Activated T-helper 2 cell treated with anti-CD3 and anti-CD28 coated beads, Interferon-gamma antibody, Interleukin-2, Interleukin-4, amounts not matched to agents 10 μg/mL and 5 μg/mL and 100 μg/mL, durations not matched to agents 14 hours and 24 hours and 36 hours (primary cell): ENCODE measurements at regions not wholly inside any gene's neighbourhood (a gene's known extent, or its start where the extent isn't known, plus 50 kb on each side); places are given as distances from the start of the nearest gene placed in this dataset.

Experiments
- DNase-seq: peaks from one replicate; pipeline ENCODE4 v3.0.0; 2021; ENCODE audit warnings: low spot score
- H3K27ac Mint-ChIP-seq: one replicate; pipeline ENCODE4 v1.8.0; 2021; ENCODE audit warnings: mixed read lengths
- H3K27me3 Mint-ChIP-seq: one replicate; pipeline ENCODE4 v1.8.0; 2021; ENCODE audit warnings: low read depth, mixed read lengths
- H3K36me3 Mint-ChIP-seq: one replicate; pipeline ENCODE4 v1.8.0; 2021; ENCODE audit warnings: low read depth, mixed read lengths
- H3K4me1 Mint-ChIP-seq: one replicate; pipeline ENCODE4 v1.8.0; 2021; ENCODE audit warnings: low read depth, mixed read lengths
- H3K4me3 Mint-ChIP-seq: one replicate; pipeline ENCODE4 v1.8.0; 2021; ENCODE audit warnings: low read depth, mild to moderate bottlenecking, moderate library complexity, mixed read lengths
- H3K9me3 Mint-ChIP-seq: one replicate; pipeline ENCODE4 v1.8.0; 2021; ENCODE audit warnings: mixed read lengths
- intact Hi-C: fragments of 100-400 bp; cut with micrococcal nuclease; formaldehyde crosslinking; loops from one replicate; pipeline ENCODE4 v1.15.1; 2023

DNA sequence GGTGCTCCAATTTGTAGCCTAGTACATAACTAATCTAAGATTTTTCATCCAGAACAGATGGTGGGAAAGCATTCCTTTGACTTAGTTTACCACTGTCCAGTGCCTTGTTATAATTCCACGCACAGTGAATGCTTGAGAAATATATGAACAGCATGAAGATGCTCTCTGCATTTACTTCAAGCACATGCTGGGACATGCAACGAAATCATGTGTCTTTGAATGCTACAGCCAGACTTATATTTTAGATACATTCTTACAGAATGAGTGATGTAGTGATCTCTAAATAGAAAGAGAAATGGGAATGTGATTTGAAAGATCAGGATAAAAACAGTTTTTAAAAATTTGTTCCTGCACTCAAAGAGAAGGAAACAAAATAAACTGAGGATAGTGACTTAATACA lies 398.3 kb downstream of the FBXO15 start:
- Mint-ChIP-seq H3K27ac (no peak overlapping the region), H3K27me3 (no peaks in the 10 kb centered on the region), H3K4me1 (no peaks in the 10 kb centered on the region), H3K36me3 (no peaks in the 10 kb centered on the region), H3K9me3 (no peaks in the 10 kb centered on the region), H3K4me3 (no peak overlapping the region)
- DNase-seq, result no peak
- intact Hi-C loops, result no loop called here

DNA sequence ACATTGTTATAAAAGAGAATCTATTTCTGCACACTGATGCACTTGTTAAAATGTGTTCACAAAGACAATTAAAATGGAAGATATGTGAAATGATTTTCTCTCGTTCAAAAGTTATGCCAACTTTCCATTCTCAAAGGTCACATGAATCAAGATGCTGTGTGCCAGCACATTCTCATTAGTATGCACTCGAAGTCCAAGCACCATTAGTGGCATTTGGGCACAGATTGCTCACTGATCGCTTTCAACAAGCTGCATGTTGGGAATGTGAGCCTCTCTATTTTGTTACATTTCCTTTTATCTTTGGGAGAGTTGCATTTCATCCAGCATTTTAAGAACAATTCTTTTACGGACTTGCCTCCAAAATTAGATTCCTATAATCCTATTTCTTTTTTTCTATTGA lies 398.9 kb downstream of the FBXO15 start:
- H3K36me3 Mint-ChIP-seq, result no peaks in the 10 kb centered on the region
- DNase-seq, result no peak
- no peaks in the 10 kb centered on the region for H3K9me3 Mint-ChIP-seq
- no peak overlapping the region for H3K4me3 Mint-ChIP-seq
- H3K27ac Mint-ChIP-seq, result no peak overlapping the region
- intact Hi-C loops, result no loop called here
- no peaks in the 10 kb centered on the region for H3K4me1 Mint-ChIP-seq
- no peaks in the 10 kb centered on the region for H3K27me3 Mint-ChIP-seq

DNA sequence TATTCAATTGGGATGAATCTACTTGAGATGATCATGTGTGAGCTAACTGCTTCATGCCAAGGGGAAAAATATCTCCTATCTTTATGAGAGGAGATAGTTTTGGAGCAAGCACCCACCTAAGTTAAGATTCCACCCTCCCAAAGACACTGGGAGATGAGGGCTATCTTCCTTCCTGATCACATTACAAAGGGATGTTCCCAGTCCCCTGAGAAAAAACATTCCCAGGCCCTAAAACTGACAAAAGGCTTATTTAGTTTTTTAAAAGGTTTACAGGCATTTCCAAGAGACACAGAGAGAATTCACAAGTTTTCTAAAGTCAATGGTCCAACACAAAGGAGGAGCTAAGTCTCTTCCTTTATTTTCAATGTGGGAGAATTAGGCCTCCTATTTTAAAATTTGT lies 401.5 kb downstream of the FBXO15 start:
- H3K4me1 Mint-ChIP-seq, result no peaks in the 10 kb centered on the region
- H3K27ac Mint-ChIP-seq, result no peak overlapping the region
- intact Hi-C loops, result no loop called here

DNA sequence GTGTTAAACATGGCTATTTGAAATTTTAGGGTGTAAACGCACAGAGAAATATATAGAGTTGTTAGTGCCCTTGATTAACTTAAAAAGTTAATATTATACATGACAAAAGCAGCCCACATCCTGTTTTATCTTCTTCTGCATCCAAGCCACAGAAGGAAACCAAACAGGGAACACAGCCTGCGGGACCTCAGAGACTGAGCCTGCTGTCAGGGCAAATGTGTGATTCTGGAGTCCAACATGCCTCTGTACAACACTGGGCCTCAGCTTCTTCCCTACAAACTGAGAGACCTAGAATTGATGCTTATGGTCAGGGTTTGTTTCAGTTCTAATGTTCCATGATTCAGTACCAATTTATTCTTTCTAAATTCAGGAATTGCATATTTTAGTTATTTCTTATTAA lies 404.7 kb downstream of the FBXO15 start:
- Mint-ChIP-seq H3K36me3 (no peaks in the 10 kb centered on the region), H3K27ac (no peak overlapping the region), H3K27me3 (no peaks in the 10 kb centered on the region), H3K4me3 (no peak overlapping the region), H3K9me3 (no peaks in the 10 kb centered on the region), H3K4me1 (no peaks in the 10 kb centered on the region)
- intact Hi-C loops, result no loop called here
- no peak for DNase-seq

More for the DNA sequence above, 401.5 kb downstream of the FBXO15 start:
- Mint-ChIP-seq H3K36me3 (no peaks in the 10 kb centered on the region), H3K4me3 (no peak overlapping the region), H3K27me3 (no peaks in the 10 kb centered on the region), H3K9me3 (no peaks in the 10 kb centered on the region)
- no peak for DNase-seq

DNA sequence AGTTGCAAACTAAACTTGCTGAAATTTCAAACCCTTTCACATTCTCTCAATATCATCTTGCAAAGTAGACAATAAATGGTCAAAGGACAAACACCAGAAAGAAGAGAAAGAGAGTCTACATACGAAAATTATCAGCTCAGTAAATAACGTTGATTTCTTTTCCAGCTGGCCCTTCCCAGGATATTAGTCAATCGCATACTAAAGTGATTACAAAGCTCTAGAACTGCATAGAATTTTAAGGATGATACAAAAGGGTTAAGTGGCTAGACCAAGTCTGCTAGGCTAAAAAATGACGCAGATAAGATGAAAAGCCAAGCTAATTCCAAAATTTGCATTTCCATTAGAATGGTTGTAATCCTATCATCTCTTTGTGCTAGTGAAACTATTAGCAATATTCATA lies 405.7 kb downstream of the FBXO15 start:
- intact Hi-C loops, result no loop called here
- no peak overlapping the region for H3K27ac Mint-ChIP-seq
- no peaks in the 10 kb centered on the region for H3K27me3 Mint-ChIP-seq
- H3K4me3 Mint-ChIP-seq, result no peak overlapping the region
- DNase-seq, result no peak
- H3K4me1 Mint-ChIP-seq, result no peaks in the 10 kb centered on the region
- H3K36me3 Mint-ChIP-seq, result no peaks in the 10 kb centered on the region
- H3K9me3 Mint-ChIP-seq, result no peaks in the 10 kb centered on the region

DNA sequence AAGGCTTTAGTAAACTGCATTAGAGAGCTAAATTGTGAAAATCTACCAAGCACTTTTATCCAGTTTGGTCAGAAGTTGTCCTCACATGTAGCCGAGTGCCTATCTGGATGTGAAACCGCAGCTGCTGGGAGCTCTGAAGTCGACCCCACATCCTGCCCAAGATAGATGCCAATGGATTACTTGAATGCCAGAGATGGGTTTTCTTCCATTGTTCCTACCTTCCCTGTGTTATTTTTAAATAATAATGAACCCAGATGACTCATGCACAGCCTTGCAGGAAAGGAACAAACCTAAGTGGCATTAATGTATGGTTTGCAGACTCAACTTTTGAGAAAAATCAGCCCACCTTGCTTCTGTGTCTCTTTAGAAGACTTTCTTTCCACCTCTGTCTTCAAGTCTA lies 408.5 kb downstream of the FBXO15 start:
- H3K4me1 Mint-ChIP-seq, result no peaks in the 10 kb centered on the region
- intact Hi-C loops, result no loop called here
- H3K27me3 Mint-ChIP-seq, result no peaks in the 10 kb centered on the region
- no peaks in the 10 kb centered on the region for H3K36me3 Mint-ChIP-seq
- no peak for DNase-seq
- H3K27ac Mint-ChIP-seq, result no peak overlapping the region
- no peak overlapping the region for H3K4me3 Mint-ChIP-seq
- no peaks in the 10 kb centered on the region for H3K9me3 Mint-ChIP-seq

DNA sequence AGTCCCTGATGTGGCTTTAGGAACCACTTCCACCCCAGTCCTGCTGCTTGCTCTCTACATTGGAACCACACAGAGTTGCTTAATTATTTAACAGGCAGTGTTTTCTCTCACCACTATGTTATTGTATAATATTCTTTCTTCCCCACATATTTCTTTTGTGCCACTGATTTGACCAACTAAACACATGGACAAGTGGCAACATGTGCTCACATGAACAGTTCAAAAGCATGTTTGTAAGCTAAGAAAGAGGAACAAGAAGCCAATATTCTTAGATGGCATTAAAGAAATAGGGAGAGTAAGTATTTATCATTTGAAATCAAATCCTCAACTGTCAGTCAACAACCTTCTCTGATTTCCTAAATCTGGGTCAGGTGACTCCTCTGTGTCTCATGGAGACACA lies 409.6 kb downstream of the FBXO15 start:
- DNase-seq, result no peak
- no peaks in the 10 kb centered on the region for H3K36me3 Mint-ChIP-seq
- no peak overlapping the region for H3K4me3 Mint-ChIP-seq
- no peaks in the 10 kb centered on the region for H3K27me3 Mint-ChIP-seq
- no peaks in the 10 kb centered on the region for H3K9me3 Mint-ChIP-seq
- no peak overlapping the region for H3K27ac Mint-ChIP-seq
- intact Hi-C loops, result no loop called here
- no peaks in the 10 kb centered on the region for H3K4me1 Mint-ChIP-seq

DNA sequence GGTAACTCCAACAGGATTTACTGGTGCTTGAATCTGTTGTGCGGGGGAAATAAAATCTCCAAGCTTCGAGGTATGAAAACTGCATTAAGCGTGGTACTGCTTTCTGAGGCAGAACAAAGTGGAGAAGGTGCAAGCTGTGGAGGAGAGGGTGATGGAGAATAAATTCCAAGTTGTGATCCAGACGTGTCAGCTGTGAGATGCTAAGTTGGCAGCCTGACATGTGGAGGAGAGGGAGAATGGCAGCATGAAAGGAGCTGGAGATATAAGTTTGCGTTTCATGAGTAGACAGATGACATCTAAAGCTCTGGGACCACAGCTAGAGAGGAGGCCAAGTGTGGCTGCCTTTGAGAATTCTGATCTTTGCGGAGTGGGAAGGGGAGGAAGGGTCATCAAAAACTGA lies 411.8 kb downstream of the FBXO15 start:
- Mint-ChIP-seq H3K4me3 (no peak overlapping the region), H3K27me3 (no peaks in the 10 kb centered on the region), H3K36me3 (no peaks in the 10 kb centered on the region), H3K27ac (no peak overlapping the region), H3K9me3 (peaks cover 3% of the 10 kb centered on the region), H3K4me1 (no peaks in the 10 kb centered on the region)
- intact Hi-C loops, result no loop called here
- DNase-seq, result no peak

DNA sequence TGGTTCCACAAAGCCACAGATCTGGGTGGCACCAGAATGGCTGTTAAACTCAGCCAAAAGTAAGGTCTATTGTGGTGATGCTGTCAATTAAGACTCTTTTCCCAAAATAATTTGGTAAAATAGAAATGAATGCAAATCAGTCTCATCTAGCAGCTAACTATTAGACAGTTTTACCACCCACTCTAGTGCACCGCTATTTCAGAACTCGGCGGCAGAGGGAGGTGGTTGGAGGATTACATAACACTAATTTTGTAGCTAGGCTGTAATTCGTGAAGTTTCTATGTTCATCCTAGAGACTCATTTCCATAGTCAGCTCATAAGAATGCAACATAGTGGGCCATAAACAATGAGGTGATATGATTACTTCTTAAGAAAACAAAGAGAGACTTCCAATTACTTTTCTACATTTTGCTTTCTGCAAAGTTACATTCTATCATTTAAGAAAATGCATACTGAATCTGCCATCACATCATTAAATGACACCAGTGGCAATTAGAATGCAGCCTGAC lies 413.8 kb downstream of the FBXO15 start:
- DNase-seq, result no peak
- no peaks in the 10 kb centered on the region for H3K36me3 Mint-ChIP-seq
- H3K4me3 Mint-ChIP-seq, result no peak overlapping the region
- no peaks in the 10 kb centered on the region for H3K27me3 Mint-ChIP-seq
- no peak overlapping the region for H3K27ac Mint-ChIP-seq
- intact Hi-C loops, result no loop called here
- H3K9me3 Mint-ChIP-seq, result peaks cover 4% of the 10 kb centered on the region
- H3K4me1 Mint-ChIP-seq, result no peaks in the 10 kb centered on the region

DNA sequence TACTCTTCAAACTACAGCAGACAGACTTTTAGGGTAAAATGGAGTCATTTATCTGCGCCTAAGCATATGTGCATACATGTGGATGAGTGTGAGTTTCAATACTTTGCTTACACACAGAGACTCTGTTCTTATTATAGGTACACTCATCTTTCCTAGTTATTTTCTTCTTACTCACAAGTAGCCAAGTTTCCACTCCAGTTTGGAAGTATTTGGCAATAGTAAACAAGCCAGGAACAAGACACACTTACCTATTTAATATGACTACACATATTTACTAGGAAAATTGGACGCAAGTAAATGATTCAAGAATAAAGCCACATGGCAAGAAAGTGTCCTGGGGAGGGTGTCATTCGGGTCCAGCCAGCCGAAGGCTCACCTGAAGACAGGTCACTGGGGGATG lies 414.3 kb downstream of the FBXO15 start:
- Mint-ChIP-seq H3K9me3 (peaks cover 4% of the 10 kb centered on the region), H3K27ac (no peak overlapping the region), H3K4me1 (no peaks in the 10 kb centered on the region), H3K27me3 (no peaks in the 10 kb centered on the region), H3K36me3 (no peaks in the 10 kb centered on the region), H3K4me3 (no peak overlapping the region)
- no peak for DNase-seq
- intact Hi-C loops, result no loop called here

DNA sequence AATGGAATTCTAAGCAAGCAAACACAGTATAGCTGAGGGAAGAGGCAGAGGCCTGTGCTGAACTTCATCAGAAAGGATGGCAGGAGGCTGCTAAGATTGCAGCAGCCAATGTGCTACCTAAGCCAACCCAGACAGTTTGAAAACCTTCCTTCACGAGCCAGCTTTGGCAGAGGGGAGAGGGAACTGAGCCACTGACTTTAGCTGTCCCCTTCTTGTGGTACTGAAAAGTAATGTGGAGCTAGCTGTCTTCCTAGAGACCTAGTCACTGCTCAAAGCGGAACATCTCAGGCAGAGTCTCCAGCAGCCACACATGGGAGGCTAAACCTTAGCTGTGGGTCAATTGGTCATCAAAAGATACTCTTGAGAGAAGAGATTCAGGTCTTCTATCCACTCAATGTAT lies 419.0 kb downstream of the FBXO15 start:
- Mint-ChIP-seq H3K36me3 (no peaks in the 10 kb centered on the region), H3K27me3 (no peaks in the 10 kb centered on the region), H3K9me3 (peaks cover 4% of the 10 kb centered on the region), H3K4me1 (no peaks in the 10 kb centered on the region), H3K4me3 (no peak overlapping the region), H3K27ac (no peak overlapping the region)
- DNase-seq, result no peak
- intact Hi-C loops, result no loop called here

DNA sequence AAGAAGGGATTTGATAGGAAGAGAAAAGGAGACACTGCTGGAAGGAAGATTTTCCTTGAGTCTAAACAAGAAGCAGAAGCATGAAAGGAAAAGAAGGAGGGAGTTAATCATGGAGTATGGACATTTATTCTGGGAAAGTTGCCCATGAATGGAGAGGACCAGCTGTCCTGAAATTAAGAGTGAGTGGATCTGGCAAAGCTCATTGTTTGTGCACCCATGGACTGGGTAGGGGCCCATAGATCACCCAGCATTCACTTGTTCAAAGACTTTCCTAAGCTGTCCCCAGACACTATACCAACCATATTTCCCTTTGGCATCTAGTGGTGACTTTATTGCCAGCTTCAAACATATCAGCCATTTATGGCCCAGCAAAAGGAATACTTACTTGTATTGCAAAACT lies 422.7 kb downstream of the FBXO15 start:
- no peaks in the 10 kb centered on the region for H3K27me3 Mint-ChIP-seq
- no peaks in the 10 kb centered on the region for H3K36me3 Mint-ChIP-seq
- intact Hi-C loops, result no loop called here
- no peak overlapping the region for H3K27ac Mint-ChIP-seq
- no peaks in the 10 kb centered on the region for H3K4me1 Mint-ChIP-seq
- no peak for DNase-seq
- no peaks in the 10 kb centered on the region for H3K9me3 Mint-ChIP-seq
- H3K4me3 Mint-ChIP-seq, result no peak overlapping the region

DNA sequence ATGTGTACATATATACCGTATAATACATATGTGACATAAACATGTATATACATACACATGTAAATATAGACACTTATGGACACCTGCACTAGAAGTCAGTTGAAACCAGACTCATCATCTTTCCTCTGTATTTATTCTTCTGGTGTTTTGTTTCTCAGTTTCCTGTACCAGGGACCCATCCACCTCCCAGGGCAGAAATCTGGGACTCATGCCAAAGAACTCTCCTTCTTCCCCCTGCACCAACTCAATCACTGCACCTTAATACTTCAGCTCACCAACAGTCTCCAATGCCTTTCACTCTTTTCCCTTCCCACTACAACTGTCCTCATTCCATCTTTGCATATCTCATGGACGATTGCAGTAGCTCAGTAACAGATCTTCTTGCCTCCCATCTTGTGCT lies 428.0 kb downstream of the FBXO15 start:
- DNase-seq, result no peak

DNA sequence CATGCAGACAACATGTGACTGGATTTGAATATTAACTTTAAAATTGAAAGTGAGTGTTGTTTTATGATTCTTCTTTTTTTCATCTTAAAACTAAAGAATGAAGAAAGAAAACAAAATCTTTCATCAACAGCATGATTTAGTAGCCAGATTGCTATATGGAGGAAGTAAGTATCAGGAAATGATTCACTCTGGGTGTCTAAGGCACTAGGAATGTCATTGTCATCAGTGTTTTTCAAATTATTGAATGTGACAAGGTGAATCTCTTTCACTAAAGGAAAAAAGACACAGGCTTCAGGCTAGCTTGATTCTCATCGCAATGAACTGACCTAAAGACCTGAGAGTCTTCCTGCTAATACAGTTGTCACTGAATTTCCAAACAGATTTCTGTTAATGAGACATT lies 430.1 kb downstream of the FBXO15 start:
- H3K27me3 Mint-ChIP-seq, result no peaks in the 10 kb centered on the region
- H3K9me3 Mint-ChIP-seq, result no peaks in the 10 kb centered on the region
- H3K36me3 Mint-ChIP-seq, result no peaks in the 10 kb centered on the region
- no peak overlapping the region for H3K4me3 Mint-ChIP-seq
- no peaks in the 10 kb centered on the region for H3K4me1 Mint-ChIP-seq
- intact Hi-C loops, result no loop called here
- H3K27ac Mint-ChIP-seq, result no peak overlapping the region
- no peak for DNase-seq

More for the DNA sequence above, 428.0 kb downstream of the FBXO15 start:
- no peaks in the 10 kb centered on the region for H3K9me3 Mint-ChIP-seq
- H3K4me1 Mint-ChIP-seq, result no peaks in the 10 kb centered on the region
- H3K4me3 Mint-ChIP-seq, result no peak overlapping the region
- no peaks in the 10 kb centered on the region for H3K36me3 Mint-ChIP-seq
- intact Hi-C loops, result no loop called here
- no peaks in the 10 kb centered on the region for H3K27me3 Mint-ChIP-seq
- no peak overlapping the region for H3K27ac Mint-ChIP-seq
